ENCODE measurements at regions not wholly inside any gene's neighbourhood (a gene's known extent, or its start where the extent isn't known, plus 50 kb on each side); places are given as distances from the start of the nearest gene placed in this dataset.

GRCh38 chrX:68942840-68943239, 114.0 kb downstream of the EFNB1 start:
- intact Hi-C loops (cut with DNase I): no loop called here
- no peak for DNase-seq
- ATAC-seq: no peak

GRCh38 chrX:68942104-68942503, 113.3 kb downstream of the EFNB1 start:
- intact Hi-C loops (cut with DNase I): no loop called here
- ATAC-seq: no peak
- no peak for DNase-seq

GRCh38 chrX:68941385-68941952, 112.6 kb downstream of the EFNB1 start:
- DNase-seq (no peak), ATAC-seq (no peak)
- intact Hi-C loops (cut with DNase I): no loop called here

- DNase-seq (no peak), ATAC-seq (no peak)
- intact Hi-C loops (cut with DNase I): no loop called here
Measured at GRCh38 chrX:68940601-68941000, 111.8 kb downstream of the EFNB1 start.

GRCh38 chrX:68939868-68940267, 111.0 kb downstream of the EFNB1 start:
- intact Hi-C loops (cut with DNase I): loop anchor here in 1 of 2 donors (5.0 kb wide), 1 partner anchor 57 kb away; no protein-coding TSS in a partner anchor
- ATAC-seq (no peak), DNase-seq (no peak)

- DNase-seq (no peak), ATAC-seq (peak; percentile 32 to 62)
- intact Hi-C loops (cut with DNase I): loop anchor here in 1 of 2 donors (5.0 kb wide), 1 partner anchor 59 kb away; no protein-coding TSS in a partner anchor
Measured at GRCh38 chrX:68938244-68939004, 109.6 kb downstream of the EFNB1 start.

GRCh38 chrX:68937581-68937980, 108.8 kb downstream of the EFNB1 start:
- DNase-seq: no peak
- intact Hi-C loops (cut with DNase I): loop anchor here in 1 of 2 donors (5.0 kb wide), 1 partner anchor 60 kb away; no protein-coding TSS in a partner anchor
- no peak for ATAC-seq

GRCh38 chrX:68936608-68937007, 107.8 kb downstream of the EFNB1 start:
- intact Hi-C loops (cut with DNase I): loop anchor here in 1 of 2 donors (5.0 kb wide), 1 partner anchor 61 kb away; no protein-coding TSS in a partner anchor
- ATAC-seq (peak in 1 of 2 donors; percentile 86), DNase-seq (no peak)

- no peak for DNase-seq
- intact Hi-C loops (cut with DNase I): loop anchor here in 1 of 2 donors (5.0 kb wide), 1 partner anchor 61 kb away; no protein-coding TSS in a partner anchor
- ATAC-seq: no peak
Measured at GRCh38 chrX:68936126-68936525, 107.3 kb downstream of the EFNB1 start.

- intact Hi-C loops (cut with DNase I): loop anchor here in 1 of 2 donors (5.0 kb wide), 1 partner anchor 62 kb away; no protein-coding TSS in a partner anchor
- ATAC-seq (no peak), DNase-seq (no peak)
Measured at GRCh38 chrX:68935362-68935761, 106.5 kb downstream of the EFNB1 start.

- no peak for DNase-seq
- ATAC-seq: no peak
- intact Hi-C loops (cut with DNase I): loop anchor here in 1 of 2 donors (5.0 kb wide), 1 partner anchor 62 kb away; no protein-coding TSS in a partner anchor
Measured at GRCh38 chrX:68934922-68935321, 106.1 kb downstream of the EFNB1 start.

GRCh38 chrX:68934421-68934820, 105.6 kb downstream of the EFNB1 start:
- no peak for ATAC-seq
- intact Hi-C loops (cut with DNase I): no loop called here
- DNase-seq: no peak

GRCh38 chrX:68932611-68933010, 103.8 kb downstream of the EFNB1 start:
- DNase-seq (no peak), ATAC-seq (peak; percentile 48 to 80)
- intact Hi-C loops (cut with DNase I): no loop called here

GRCh38 chrX:68931345-68931744, 102.5 kb downstream of the EFNB1 start:
- DNase-seq: no peak
- intact Hi-C loops (cut with DNase I): no loop called here
- ATAC-seq: peak in 1 of 2 donors; percentile 55

- DNase-seq (no peak), ATAC-seq (no peak)
- intact Hi-C loops (cut with DNase I): no loop called here
Measured at GRCh38 chrX:68930542-68931317, 101.9 kb downstream of the EFNB1 start.

GRCh38 chrX:68929332-68930150, 100.7 kb downstream of the EFNB1 start:
- ATAC-seq (peak in 1 of 2 donors; percentile 80), DNase-seq (peak; percentile 49)
- intact Hi-C loops (cut with DNase I): no loop called here

- intact Hi-C loops (cut with DNase I): no loop called here
- no peak for ATAC-seq
- DNase-seq: no peak
Measured at GRCh38 chrX:68928401-68928800, 99.6 kb downstream of the EFNB1 start.

GRCh38 chrX:68927178-68927577, 98.4 kb downstream of the EFNB1 start:
- ATAC-seq (no peak), DNase-seq (no peak)
- intact Hi-C loops (cut with DNase I): no loop called here

GRCh38 chrX:68923147-68923546, 94.3 kb downstream of the EFNB1 start:
- DNase-seq: no peak
- intact Hi-C loops (cut with DNase I): no loop called here
- no peak for ATAC-seq

Data from left cardiac atrium (tissue), 4 donors.